Activated T-cell treated with anti-CD3 and anti-CD28 coated beads, Interleukin-2, amount 50 U/mL, for 72 hours (primary cell): ENCODE measurements at regions not wholly inside any gene's neighbourhood (a gene's known extent, or its start where the extent isn't known, plus 50 kb on each side); places are given as distances from the start of the nearest gene placed in this dataset.
"Not testable (repeated sequence)": the region's sequence is repeated elsewhere in the genome, so short reads cannot be mapped to it uniquely, and the experiment has no call there.

Experiments
- ATAC-seq, 2 donors: fragments of 150-1000 bp; cut with Tn5 transposase; replicated peaks in 1 of 2; 2 replicates each; pipeline ENCODE4 v1.10.0; 2021; ENCODE audit warnings: moderate library complexity in 2 of 2, mild to moderate bottlenecking in 1 of 2
- DNase-seq, 2 donors: peaks; one replicate each; pipeline ENCODE4 v3.0.0; 2021 to 2022; ENCODE audit warnings: mixed read lengths in 1 of 2
- H3K27ac Mint-ChIP-seq: one replicate; pipeline ENCODE4 v1.8.0; 2022; ENCODE audit warnings: mild to moderate bottlenecking, moderate library complexity, mixed read lengths
- H3K27me3 Mint-ChIP-seq: one replicate; pipeline ENCODE4 v1.8.0; 2022; ENCODE audit warnings: low read depth, mixed read lengths
- H3K36me3 Mint-ChIP-seq, 2 donors: one replicate each; pipeline ENCODE4 v1.8.0; 2022; ENCODE audit warnings: mixed read lengths in 2 of 2, mild to moderate bottlenecking in 1 of 2; ENCODE audit not compliant: insufficient read depth in 2 of 2
- H3K4me1 Mint-ChIP-seq: one replicate; pipeline ENCODE4 v1.8.0; 2022; ENCODE audit warnings: low read depth, mixed read lengths
- H3K4me3 Mint-ChIP-seq, 2 donors: one replicate each; pipeline ENCODE4 v1.8.0; 2022; ENCODE audit warnings: mild to moderate bottlenecking in 2 of 2, mixed read lengths in 2 of 2, moderate library complexity in 2 of 2
- H3K9me3 Mint-ChIP-seq, 2 donors: one replicate each; pipeline ENCODE4 v1.8.0; 2022; ENCODE audit warnings: mixed read lengths in 2 of 2

DNA sequence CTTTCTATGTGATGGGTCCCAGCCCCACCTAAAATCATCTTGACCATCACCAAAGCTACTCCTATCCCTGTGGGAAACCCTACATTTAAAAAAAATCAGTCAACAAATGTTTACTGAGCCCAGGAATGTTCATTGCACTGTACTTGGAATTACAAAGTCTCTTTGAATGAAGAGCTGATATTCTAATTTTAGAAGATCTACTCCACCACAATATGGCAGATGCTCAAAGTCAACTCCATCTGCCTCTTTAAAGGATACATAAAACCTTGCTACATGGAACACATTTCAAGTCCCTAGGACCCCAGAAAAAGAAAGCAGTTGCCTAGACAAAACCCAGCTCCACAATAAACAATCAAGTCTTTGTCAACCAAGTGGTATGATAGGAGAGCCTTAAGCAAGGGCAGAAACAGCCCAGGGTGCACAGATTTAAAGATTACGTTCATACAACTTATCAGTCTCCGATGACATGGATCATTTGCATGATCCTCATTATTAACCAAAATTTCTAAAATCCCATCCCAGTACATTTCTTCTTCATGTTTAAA is 234.3 kb upstream of the ACVR2A start:
- DNase-seq (no peak), ATAC-seq (no peak)
- Mint-ChIP-seq H3K4me3 (no peak overlapping the region), H3K9me3 (peaks cover 0 to 4% of the 10 kb centered on the region in 2 donors), H3K4me1 (peaks cover 8% of the 10 kb centered on the region), H3K27me3 (no peaks in the 10 kb centered on the region), H3K27ac (peak overlapping the region; percentile 65), H3K36me3 (no peaks in the 10 kb centered on the region)

DNA sequence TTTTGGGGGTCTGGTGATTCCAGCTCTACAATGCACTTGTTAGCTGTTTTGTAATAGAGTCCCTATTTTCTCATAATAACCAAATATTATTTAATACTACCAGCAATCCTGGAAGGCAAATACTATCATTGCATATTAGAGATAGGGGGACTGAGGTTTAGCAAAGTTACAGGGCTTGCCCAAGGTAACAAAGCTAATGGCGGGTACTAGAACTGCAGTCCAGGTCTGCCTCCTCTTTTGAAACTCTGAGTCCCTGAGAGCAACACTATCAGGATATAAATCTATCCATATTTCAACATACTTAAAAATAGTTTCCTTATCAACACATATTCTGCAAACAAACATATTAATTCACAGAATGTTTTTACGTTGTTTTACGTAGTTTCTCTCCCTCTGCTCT is 235.5 kb upstream of the ACVR2A start:
- H3K4me1 Mint-ChIP-seq, result peaks cover 8% of the 10 kb centered on the region
- H3K9me3 Mint-ChIP-seq, result peaks cover 0 to 5% of the 10 kb centered on the region in 2 donors
- DNase-seq (no peak), ATAC-seq (no peak)
- no peaks in the 10 kb centered on the region for H3K36me3 Mint-ChIP-seq
- H3K4me3 Mint-ChIP-seq, result no peak overlapping the region
- no peaks in the 10 kb centered on the region for H3K27me3 Mint-ChIP-seq
- H3K27ac Mint-ChIP-seq, result no peak overlapping the region

DNA sequence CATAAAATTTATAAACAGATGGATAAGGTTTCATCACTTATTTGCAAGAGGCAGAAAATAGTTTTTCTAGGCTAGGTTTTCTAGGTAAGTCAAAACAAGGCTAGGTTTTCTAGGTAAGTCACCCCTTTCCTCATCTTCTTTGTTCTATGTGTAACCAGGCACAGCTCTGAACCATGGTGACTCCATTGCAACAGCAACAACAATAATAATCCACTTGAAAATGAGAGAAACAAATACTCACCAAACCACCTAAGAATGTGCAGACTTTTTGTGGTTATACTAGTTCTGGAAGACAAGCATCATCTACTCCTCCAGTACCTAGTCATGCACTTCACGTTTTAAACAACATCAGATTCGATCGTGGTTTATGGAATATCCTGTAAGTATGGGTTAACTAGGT is 237.4 kb upstream of the ACVR2A start:
- Mint-ChIP-seq H3K27ac (no peak overlapping the region), H3K4me3 (no peak overlapping the region), H3K36me3 (peaks cover 0 to 1% of the 10 kb centered on the region in 2 donors), H3K4me1 (peaks cover 8% of the 10 kb centered on the region), H3K9me3 (peaks cover 0 to 7% of the 10 kb centered on the region in 2 donors), H3K27me3 (no peaks in the 10 kb centered on the region)
- no peak for DNase-seq
- peak; percentile 36 to 51 for ATAC-seq

GRCh38 chr2:147603876-147604275 is 241.0 kb upstream of the ACVR2A start:
- H3K4me3 Mint-ChIP-seq, result no peak overlapping the region
- no peak for ATAC-seq
- peaks cover 3 to 4% of the 10 kb centered on the region in 2 donors for H3K9me3 Mint-ChIP-seq
- H3K27ac Mint-ChIP-seq, result no peak overlapping the region
- H3K27me3 Mint-ChIP-seq, result no peaks in the 10 kb centered on the region
- no peak for DNase-seq
- peaks cover 0 to 1% of the 10 kb centered on the region in 2 donors for H3K36me3 Mint-ChIP-seq
- H3K4me1 Mint-ChIP-seq, result peaks cover 8% of the 10 kb centered on the region

DNA sequence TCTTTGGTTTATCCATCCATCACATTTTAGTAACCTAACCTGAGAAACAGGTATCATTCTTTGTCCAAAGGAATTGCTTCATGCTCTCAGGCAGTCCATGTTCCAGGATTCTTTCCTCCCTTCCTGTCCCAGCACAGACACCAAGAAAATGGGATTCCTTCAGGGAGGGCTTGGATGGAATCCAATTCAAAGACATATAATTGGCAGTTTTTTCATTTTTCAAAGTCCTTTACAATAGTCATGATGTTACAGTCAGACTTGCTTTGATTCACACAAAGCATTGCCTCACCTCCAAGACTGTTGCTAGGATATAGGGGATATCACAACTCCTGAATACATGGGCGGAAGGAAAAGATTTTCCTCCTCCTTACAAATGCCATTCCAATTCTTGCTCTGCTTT is 241.4 kb upstream of the ACVR2A start:
- peaks cover 3 to 4% of the 10 kb centered on the region in 2 donors for H3K9me3 Mint-ChIP-seq
- peaks cover 0 to 1% of the 10 kb centered on the region in 2 donors for H3K36me3 Mint-ChIP-seq
- no peak overlapping the region for H3K4me3 Mint-ChIP-seq

GRCh38 chr2:147600646-147601045 is 244.2 kb upstream of the ACVR2A start:
- H3K36me3 Mint-ChIP-seq, result peaks cover 0 to 1% of the 10 kb centered on the region in 2 donors
- ATAC-seq (no peak), DNase-seq (no peak)
- no peaks in the 10 kb centered on the region for H3K4me1 Mint-ChIP-seq
- no peak overlapping the region for H3K27ac Mint-ChIP-seq
- H3K4me3 Mint-ChIP-seq, result no peak overlapping the region
- no peaks in the 10 kb centered on the region for H3K27me3 Mint-ChIP-seq
- H3K9me3 Mint-ChIP-seq, result peaks cover 3 to 5% of the 10 kb centered on the region in 2 donors

More for the DNA sequence above, 241.4 kb upstream of the ACVR2A start:
- Mint-ChIP-seq H3K4me1 (peaks cover 8% of the 10 kb centered on the region), H3K27me3 (no peaks in the 10 kb centered on the region), H3K27ac (no peak overlapping the region)
- ATAC-seq, result no peak
- DNase-seq, result no peak

DNA sequence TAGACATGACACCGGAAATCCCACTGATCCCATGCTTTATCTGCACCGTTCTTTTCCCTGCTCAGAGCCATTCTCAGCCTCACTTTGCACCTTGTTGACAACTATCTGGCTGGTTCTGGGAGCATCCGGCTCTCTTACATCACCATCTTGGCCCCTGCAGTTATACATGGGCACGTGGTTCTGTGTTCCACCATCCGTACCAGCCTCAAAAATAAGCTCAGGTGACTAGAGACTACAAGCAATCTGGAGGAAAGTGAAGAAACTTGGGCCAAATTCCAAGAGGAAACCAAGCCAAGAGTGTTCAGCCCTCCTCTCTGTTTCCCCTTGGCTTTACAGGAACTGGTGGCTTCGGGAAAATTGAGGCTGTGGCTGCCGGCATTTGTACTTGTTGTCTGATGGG is 244.6 kb upstream of the ACVR2A start:
- Mint-ChIP-seq H3K9me3 (peaks cover 3% of the 10 kb centered on the region in 2 donors), H3K27me3 (no peaks in the 10 kb centered on the region), H3K36me3 (peaks cover 0 to 1% of the 10 kb centered on the region in 2 donors), H3K27ac (no peak overlapping the region), H3K4me1 (no peaks in the 10 kb centered on the region), H3K4me3 (no peak overlapping the region)
- ATAC-seq (no peak), DNase-seq (no peak)

DNA sequence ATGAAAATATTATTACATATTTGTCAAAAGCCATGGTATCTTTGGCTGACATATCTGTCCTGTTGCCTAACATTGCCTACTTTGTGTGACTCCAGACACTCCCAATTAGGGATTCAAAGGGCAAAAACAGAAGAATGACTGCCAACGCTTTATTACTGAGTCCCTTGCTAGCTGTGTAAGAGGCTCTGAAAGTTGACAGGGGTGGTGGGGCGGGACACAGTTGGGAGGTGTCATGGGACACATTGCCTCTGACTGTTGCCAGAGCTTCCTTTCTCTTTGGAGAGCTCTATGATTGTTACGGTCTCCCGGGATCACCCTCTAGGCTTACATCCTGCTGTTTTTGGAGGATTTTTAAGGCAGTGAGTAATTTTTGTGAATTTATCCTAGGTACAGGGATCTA is 249.6 kb upstream of the ACVR2A start:
- no peaks in the 10 kb centered on the region for H3K4me1 Mint-ChIP-seq
- peaks cover 2 to 8% of the 10 kb centered on the region in 2 donors for H3K36me3 Mint-ChIP-seq
- peaks cover 1 to 2% of the 10 kb centered on the region in 2 donors for H3K9me3 Mint-ChIP-seq
- no peaks in the 10 kb centered on the region for H3K27me3 Mint-ChIP-seq
- H3K4me3 Mint-ChIP-seq, result no peak overlapping the region
- no peak overlapping the region for H3K27ac Mint-ChIP-seq
- ATAC-seq, result no peak
- no peak for DNase-seq

- Mint-ChIP-seq H3K27ac (no peak overlapping the region), H3K9me3 (peaks cover 1 to 2% of the 10 kb centered on the region in 2 donors), H3K27me3 (no peaks in the 10 kb centered on the region), H3K36me3 (peaks cover 2 to 8% of the 10 kb centered on the region in 2 donors), H3K4me1 (no peaks in the 10 kb centered on the region), H3K4me3 (no peak overlapping the region)
- DNase-seq (no peak), ATAC-seq (no peak)
Observed at GRCh38 chr2:147594038-147594437, 250.8 kb upstream of the ACVR2A start.

DNA sequence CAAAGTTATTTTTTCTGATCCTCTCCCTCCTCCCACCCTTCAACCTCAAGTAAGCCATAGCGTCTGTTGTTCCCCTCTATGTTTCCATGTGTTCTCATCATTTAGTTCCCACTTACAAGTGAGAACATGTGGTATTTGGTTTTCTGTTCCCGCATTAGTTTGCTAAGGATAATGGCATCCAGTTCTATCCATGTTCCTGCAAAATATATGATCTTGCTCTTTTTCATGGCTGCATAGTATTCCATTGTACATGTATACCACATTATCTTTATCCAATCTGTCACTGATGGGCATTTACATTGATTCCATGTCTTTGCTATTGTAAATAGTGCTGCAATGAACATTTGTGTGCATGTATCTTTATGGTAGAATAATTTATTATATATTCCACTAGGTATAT is 252.0 kb upstream of the ACVR2A start:
- not testable (repeated sequence) for DNase-seq, H3K36me3 Mint-ChIP-seq, H3K4me3 Mint-ChIP-seq, H3K27ac Mint-ChIP-seq, H3K27me3 Mint-ChIP-seq, H3K4me1 Mint-ChIP-seq, H3K9me3 Mint-ChIP-seq, ATAC-seq

DNA sequence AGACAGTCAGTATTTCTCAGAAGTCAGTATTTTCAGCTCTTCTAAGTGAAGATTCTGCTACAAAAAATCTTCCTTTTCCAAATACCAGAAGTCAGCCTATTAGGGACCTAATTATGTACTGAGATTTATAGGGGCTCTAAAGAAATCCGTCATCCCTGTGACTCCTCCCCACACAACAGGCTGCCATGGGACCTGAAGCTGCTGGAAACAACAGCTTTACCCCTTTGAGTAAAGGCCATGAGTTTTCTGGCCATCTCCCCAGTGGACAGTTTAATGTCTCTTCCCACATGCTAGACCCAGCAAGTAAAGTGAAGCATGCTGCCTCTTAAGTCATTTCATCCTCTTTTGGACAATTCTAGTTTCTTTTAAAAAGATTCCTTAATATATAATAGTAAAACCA is 255.7 kb upstream of the ACVR2A start:
- H3K36me3 Mint-ChIP-seq, result peaks cover 6 to 8% of the 10 kb centered on the region in 2 donors
- H3K4me1 Mint-ChIP-seq, result no peaks in the 10 kb centered on the region
- peaks cover 4 to 8% of the 10 kb centered on the region in 2 donors for H3K9me3 Mint-ChIP-seq
- DNase-seq (no peak), ATAC-seq (no peak)
- H3K27me3 Mint-ChIP-seq, result no peaks in the 10 kb centered on the region
- no peak overlapping the region for H3K4me3 Mint-ChIP-seq
- no peak overlapping the region for H3K27ac Mint-ChIP-seq

- Mint-ChIP-seq H3K9me3 (peaks cover 11 to 13% of the 10 kb centered on the region in 2 donors), H3K36me3 (peaks cover 6 to 8% of the 10 kb centered on the region in 2 donors), H3K27me3 (no peaks in the 10 kb centered on the region), H3K4me3 (no peak overlapping the region), H3K27ac (no peak overlapping the region), H3K4me1 (no peaks in the 10 kb centered on the region)
- DNase-seq, result no peak
- ATAC-seq, result no peak
Observed at GRCh38 chr2:147588191-147588590, 256.6 kb upstream of the ACVR2A start.

- no peaks in the 10 kb centered on the region for H3K27me3 Mint-ChIP-seq
- no peak overlapping the region for H3K4me3 Mint-ChIP-seq
- ATAC-seq, result no peak
- H3K36me3 Mint-ChIP-seq, result no peaks in the 10 kb centered on the region
- DNase-seq, result no peak
- H3K4me1 Mint-ChIP-seq, result no peaks in the 10 kb centered on the region
- no peak overlapping the region for H3K27ac Mint-ChIP-seq
- H3K9me3 Mint-ChIP-seq, result peaks cover 5 to 9% of the 10 kb centered on the region in 2 donors
Observed at GRCh38 chr2:147578529-147578928, 266.3 kb upstream of the ACVR2A start.

DNA sequence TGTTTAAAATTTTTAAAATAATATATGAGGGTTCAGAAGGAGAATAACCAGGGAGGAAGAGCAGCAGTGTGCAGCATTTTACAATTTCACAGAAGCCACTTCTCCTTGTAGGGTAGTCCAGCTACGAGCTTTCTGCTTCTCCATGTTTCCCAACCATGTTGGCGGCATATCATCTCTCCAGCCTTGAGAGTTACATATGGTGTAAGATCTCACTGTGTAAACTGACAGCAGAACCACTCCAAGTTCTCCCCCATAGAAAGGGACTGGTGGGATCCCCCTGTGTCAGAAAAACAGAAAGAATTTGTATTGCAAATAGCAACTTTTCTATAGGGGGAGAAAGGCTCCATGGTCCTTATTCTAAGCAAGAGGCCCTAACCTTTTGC is 266.8 kb upstream of the ACVR2A start:
- Mint-ChIP-seq H3K27ac (no peak overlapping the region), H3K27me3 (no peaks in the 10 kb centered on the region), H3K9me3 (peaks cover 2 to 5% of the 10 kb centered on the region in 2 donors), H3K4me1 (no peaks in the 10 kb centered on the region), H3K4me3 (no peak overlapping the region), H3K36me3 (no peaks in the 10 kb centered on the region)
- DNase-seq, result no peak
- no peak for ATAC-seq
